Heart left ventricle (tissue), 13 donors: ENCODE measurements at regions not wholly inside any gene's neighbourhood (a gene's known extent, or its start where the extent isn't known, plus 50 kb on each side); places are given as distances from the start of the nearest gene placed in this dataset.

Experiments used
- CTCF ChIP-seq, 12 donors: fragments of 200-600 bp; sonication (generic) in 4 of 12; IDR thresholded peaks; one replicate each; pipeline versions ENCODE4 v1.5.0 to v1.8.0; 2018 to 2022; ENCODE audit warnings: antibody characterized with exemption in 12 of 12, mild to moderate bottlenecking in 5 of 12
- POLR2A ChIP-seq, 2 donors: fragments of 450-650 bp; IDR thresholded peaks; one replicate each; pipeline ENCODE4 v1.6.1; 2017; ENCODE audit warnings: antibody characterized with exemption in 2 of 2, mild to moderate bottlenecking in 2 of 2, moderate library complexity in 2 of 2
- donor health status: ischemic (EF 13 %, LVEDD 7.1; RV severe dilation, severe dysfunction).
- donor health status: DM: no; HTN: yes; CAD: no.
- donor health status: DM: no; HTN: no; CAD: no.
- donor health status: ischemic (EF 25% LVEDD 6.9; RV normal size, moderate dysfunction).
- donor health status: ischemic (EF 25% LVEDD 5.7; RV mildly dilated, moderate dysfunction).
- donor health status: ischemic (EF 35%, LVEDD 5.7; RV mildly dilated, moderate dysfunction).
- donor health status: nonischemic (EF 11% LVEDD 7.7; RV severe dilation, severe dysfunction).
- donor health status: DM: yes; HTN: yes; CAD: no.
- donor health status: PGD.
- donor health status: ischemic (EF 29% LVEDD 5.4; RV normal size, mild dysfunction).
- donor health status: nonischemic (EF 23%, LVEDD 6.1; RV moderate dilation, normal function).

- TF ChIP-seq CTCF (IDR thresholded peaks at IDR 0.05) (no peak), POLR2A (IDR thresholded peaks at IDR 0.05) (no peak)
Measured at GRCh38 chr3:182006431-182006830, 294.7 kb downstream of the SOX2 start.
